Ishikawa (cell line): ENCODE measurements at regions not wholly inside any gene's neighbourhood (a gene's known extent, or its start where the extent isn't known, plus 50 kb on each side); places are given as distances from the start of the nearest gene placed in this dataset.

Experiments used
- CEBPB ChIP-seq: IDR thresholded peaks from 2 replicates; pipeline ENCODE4 v1.6.1; 2012
- CREB1 ChIP-seq: IDR thresholded peaks from 2 replicates; pipeline ENCODE4 v1.6.1; 2012; ENCODE audit warnings: low read depth
- EP300 ChIP-seq: IDR thresholded peaks from 2 replicates; pipeline ENCODE4 v1.6.1; 2012; ENCODE audit warnings: borderline replicate concordance
- FOXM1 ChIP-seq: IDR thresholded peaks from 2 replicates; pipeline ENCODE4 v1.6.1; 2012; ENCODE audit warnings: low read depth, borderline replicate concordance
- MAX ChIP-seq: IDR thresholded peaks from 2 replicates; pipeline ENCODE4 v1.6.1; 2012
- RAD21 ChIP-seq: IDR thresholded peaks from 2 replicates; pipeline ENCODE4 v1.6.1; 2012; ENCODE audit warnings: low read depth
- REST ChIP-seq: IDR thresholded peaks from 2 replicates; pipeline ENCODE4 v1.6.1; 2012; ENCODE audit warnings: low read depth, mild to moderate bottlenecking
- TAF1 ChIP-seq: IDR thresholded peaks from 2 replicates; pipeline ENCODE4 v1.6.1; 2012; ENCODE audit warnings: low read depth, mild to moderate bottlenecking
- YY1 ChIP-seq: IDR thresholded peaks from 2 replicates; pipeline ENCODE4 v1.6.1; 2012; ENCODE audit warnings: low read depth
- ZBTB7A ChIP-seq: IDR thresholded peaks from 2 replicates; pipeline ENCODE4 v1.6.1; 2012; ENCODE audit warnings: low read depth

GRCh38 chr10:131698232-131698631 lies 202.6 kb upstream of the PPP2R2D start:
- no peak for TF ChIP-seq CEBPB
- TF ChIP-seq MAX: no peak
- TF ChIP-seq EP300: no peak
- no peak for TF ChIP-seq ZBTB7A
- no peak for TF ChIP-seq YY1
- TF ChIP-seq FOXM1: no peak
- TF ChIP-seq REST: no peak
- no peak for TF ChIP-seq CREB1
- no peak for TF ChIP-seq RAD21
- no peak for TF ChIP-seq TAF1
